SH-SY5Y (cell line): ENCODE measurements at regions not wholly inside any gene's neighbourhood (a gene's known extent, or its start where the extent isn't known, plus 50 kb on each side); places are given as distances from the start of the nearest gene placed in this dataset.

Experiments used
- GATA2 ChIP-seq: IDR thresholded peaks from 2 replicates; pipeline ENCODE4 v1.6.1; 2011; ENCODE audit warnings: mild to moderate bottlenecking, low read depth, low read length
- GATA3 ChIP-seq: IDR thresholded peaks from 2 replicates; pipeline ENCODE4 v1.6.1; 2011; ENCODE audit warnings: low read depth, mild to moderate bottlenecking, low read length, moderate library complexity

DNA sequence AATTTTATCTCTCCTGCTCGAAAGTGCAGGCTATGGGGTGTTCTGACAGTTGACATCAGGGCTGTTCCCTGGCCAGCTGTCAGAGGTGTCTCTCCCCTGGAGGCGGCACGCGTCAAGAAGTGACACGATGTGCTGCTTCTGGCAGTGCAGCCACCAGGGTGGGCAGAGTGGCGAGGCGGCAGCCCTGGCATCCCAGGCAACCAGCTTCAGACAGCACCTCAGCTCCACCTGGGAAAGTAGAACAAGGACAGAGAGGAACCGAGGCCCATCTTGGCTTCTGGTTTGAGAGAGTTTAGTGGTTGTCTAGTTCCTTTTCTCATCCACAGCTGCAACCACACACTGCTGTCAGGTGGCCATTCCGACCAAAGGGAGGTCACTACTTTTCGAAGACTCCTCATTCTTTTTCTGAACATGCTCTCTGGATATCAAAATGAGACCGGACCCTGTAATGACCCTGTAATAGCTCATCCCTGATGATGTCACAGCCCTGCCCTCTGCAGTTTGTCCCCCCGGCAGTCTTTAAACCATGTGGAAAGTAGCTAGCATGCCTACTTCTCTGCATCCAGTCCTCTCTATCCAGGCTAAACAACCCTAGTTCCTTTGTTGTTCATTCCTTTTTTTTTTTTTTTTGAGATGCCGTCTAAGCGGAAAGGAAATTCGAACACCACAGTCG, 381.0 kb upstream of the NRP1 start:
- TF ChIP-seq GATA3 (no peak), GATA2 (no peak)
